Gastrocnemius medialis (tissue), 4 donors: ENCODE measurements at regions not wholly inside any gene's neighbourhood (a gene's known extent, or its start where the extent isn't known, plus 50 kb on each side); places are given as distances from the start of the nearest gene placed in this dataset.

Source experiments
- ATAC-seq, 2 donors: fragments of 150-250 bp; one replicate each; pipeline ENCODE4 v1.9.1; 2016
- DNase-seq, 2 donors: peaks; one replicate each; pipeline ENCODE4 v3.0.0-alpha.2; 2019
- H3K27ac ChIP-seq, 4 donors: fragments of 200-600 bp; sonication (generic); 1 replicate in 1 of 4; 2 replicates in 3 of 4; pipeline ENCODE4 v1.5.1; 2016 to 2018; ENCODE audit warnings: mild to moderate bottlenecking in 2 of 4, moderate library complexity in 1 of 4
- H3K27me3 ChIP-seq, 3 donors: fragments of 200-600 bp; sonication (generic) in 2 of 3; 1 replicate in 1 of 3; 2 replicates in 2 of 3; pipeline versions ENCODE4 v1.5.1 to v1.6.0; 2016 to 2019; ENCODE audit warnings: mild to moderate bottlenecking in 1 of 3, moderate library complexity in 1 of 3
- H3K36me3 ChIP-seq, 2 donors: fragments of 200-600 bp; sonication (generic) in 1 of 2; one replicate each; pipeline ENCODE4 v1.5.1; 2017 to 2018
- H3K4me1 ChIP-seq, 2 donors: fragments of 200-600 bp; sonication (generic) in 1 of 2; one replicate each; pipeline ENCODE4 v1.5.1; 2016 to 2017; ENCODE audit warnings: mild to moderate bottlenecking in 2 of 2
- H3K4me3 ChIP-seq, 4 donors: fragments of 200-600 bp; sonication (generic) in 3 of 4; 1 replicate in 1 of 4; 2 replicates in 3 of 4; pipeline ENCODE4 v1.5.1; 2016 to 2019; ENCODE audit warnings: mild to moderate bottlenecking in 2 of 4
- H3K9me3 ChIP-seq, 3 donors: fragments of 200-600 bp; sonication (generic) in 2 of 3; 1 replicate in 1 of 3; 2 replicates in 2 of 3; pipeline ENCODE4 v1.5.1; 2016 to 2019
- CTCF ChIP-seq, 5 experiments: fragments of 450-650 bp in 3 of 5; fragments of 200-600 bp in 2 of 5; sonication (generic) in 2 of 5; IDR thresholded peaks in 4 of 5; conservative IDR thresholded peaks in 1 of 5; 1 replicate in 4 of 5; 2 replicates in 1 of 5; pipeline ENCODE4 v1.5.1; 2016 to 2019; ENCODE audit warnings: antibody characterized with exemption in 5 of 5, mild to moderate bottlenecking in 3 of 5, moderate library complexity in 3 of 5
- POLR2A ChIP-seq, 2 donors: fragments of 450-650 bp; IDR thresholded peaks; one replicate each; pipeline ENCODE4 v1.6.1; 2017; ENCODE audit warnings: antibody characterized with exemption in 2 of 2, mild to moderate bottlenecking in 2 of 2, moderate library complexity in 2 of 2
- in situ Hi-C, 4 donors: fragments of 200-750 bp; cut with MboI; loops; one replicate each; pipeline versions ENCODE4 v1.15.0 to v1.8.0; 2017; ENCODE audit warnings: low sequenced_read_pairs in 4 of 4
- intact Hi-C: fragments of 100-400 bp; cut with DNase I; formaldehyde crosslinking; loops from one replicate; pipeline ENCODE4 v1.15.1; 2023; ENCODE audit warnings: low total_unique reads

GRCh38 chr1:71135571-71135970, 54.7 kb upstream of the ZRANB2 start:
- peaks cover 0 to 9% (median 0%) of the 10 kb centered on the region in 3 donors for H3K9me3 ChIP-seq
- H3K4me1 ChIP-seq, result no peaks in the 10 kb centered on the region
- no peak overlapping the region for H3K4me3 ChIP-seq
- H3K36me3 ChIP-seq, result no peaks in the 10 kb centered on the region
- no peak for DNase-seq
- in situ Hi-C loops (no loop called here), intact Hi-C loops (no loop called here)
- H3K27ac ChIP-seq, result no peak overlapping the region
- no peak for ATAC-seq
- TF ChIP-seq CTCF (IDR thresholded peaks at IDR 0.05 in 4 of 5, conservative IDR thresholded peaks at IDR 0.05 in 1 of 5), result no peak
- TF ChIP-seq POLR2A (IDR thresholded peaks at IDR 0.05), result no peak
- H3K27me3 ChIP-seq, result no peaks in the 10 kb centered on the region
